ENCODE measurements at regions not wholly inside any gene's neighbourhood (a gene's known extent, or its start where the extent isn't known, plus 50 kb on each side); places are given as distances from the start of the nearest gene placed in this dataset.

DNA sequence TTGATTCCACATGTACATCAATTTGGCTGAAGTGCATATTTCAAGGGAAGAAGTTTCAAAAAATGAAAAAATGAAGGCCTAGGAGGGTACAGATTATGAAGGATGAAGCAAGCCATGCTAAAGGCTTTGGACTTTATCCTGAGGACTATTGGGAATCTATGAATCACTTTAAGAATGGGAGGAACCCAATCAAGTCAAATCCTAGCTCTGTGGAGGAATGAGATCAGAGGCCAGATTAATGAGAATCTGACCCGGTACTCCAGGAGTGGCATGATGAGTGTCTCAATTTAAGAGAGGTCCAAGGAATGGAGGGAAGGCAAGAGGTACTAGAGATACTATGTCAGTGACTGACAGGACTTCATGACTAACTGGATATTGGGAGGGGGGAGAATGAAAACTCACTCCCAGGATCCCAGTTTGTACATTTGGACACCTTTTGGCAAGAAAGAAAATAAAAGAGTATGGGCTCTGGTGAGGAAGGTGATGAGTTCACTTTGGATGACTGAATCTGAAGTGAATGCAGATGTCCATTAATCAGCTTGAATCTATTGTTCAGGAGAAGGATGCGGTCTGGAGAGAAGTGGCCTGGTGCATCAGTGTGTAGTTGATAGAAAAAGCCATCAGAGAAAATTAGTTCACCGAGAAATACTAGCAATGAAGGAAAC, 349.0 kb downstream of the EFNB2 start:
- WGBS, 2 experiments (ENCODE audit: extremely low coverage in 1 of 2, insufficient coverage in 1 of 2, insufficient read length in 1 of 2, insufficient replicate concordance in 2 of 2, low coverage in 1 of 2, low lambda C conversion rate in 2 of 2, missing lambda C conversion rate in 1 of 2), result 93% methylated on average over 3 of the region's 3 CpGs; no CpG with 5 or more reads in 1 of the 2 experiments
- no peak overlapping the region for H2BK120ac ChIP-seq (replicated peaks; ENCODE audit: low read depth, low read length)
- no peak overlapping the region for H4K5ac ChIP-seq (ENCODE audit: insufficient read length, low read depth, low read length)
- H3K79me1 ChIP-seq (ENCODE audit: low read depth, low read length), result no peaks in the 10 kb centered on the region
- H3K27ac ChIP-seq (ENCODE audit: low read depth, low read length), result no peak overlapping the region
- no peak overlapping the region for H4K91ac ChIP-seq (replicated peaks; ENCODE audit: insufficient read length, low read length)
- FAIRE-seq (no peak), DNase-seq (ENCODE audit: low read depth in 1 of 2, low spot score in 2 of 2) (no peak)
- H3K27me3 ChIP-seq (replicated peaks in 1 of 4; ENCODE audit: control insufficient read depth in 3 of 4, extremely low read depth in 1 of 4, insufficient read depth in 3 of 4, low read length in 3 of 4), result no peaks in the 10 kb centered on the region
- H3K18ac ChIP-seq (ENCODE audit: extremely low read depth, low read length), result no peak overlapping the region
- no peaks in the 10 kb centered on the region for H4K20me1 ChIP-seq (replicated peaks in 1 of 2; ENCODE audit: control insufficient read depth in 1 of 2, insufficient read depth in 2 of 2, low read length in 2 of 2)
- no peak overlapping the region for H2BK5ac ChIP-seq (ENCODE audit: low read depth, low read length)
- H4K8ac ChIP-seq (ENCODE audit: extremely low read depth, insufficient read depth, low read length), result no peak overlapping the region
- H2BK20ac ChIP-seq (ENCODE audit: low read length), result no peak overlapping the region
- no peak overlapping the region for H2AFZ ChIP-seq (ENCODE audit: low read length)
- no peak overlapping the region for H3K56ac ChIP-seq (replicated peaks; ENCODE audit: insufficient read length, low read depth, low read length)
- H3K23ac ChIP-seq (ENCODE audit: insufficient read length), result no peak overlapping the region
- H2BK12ac ChIP-seq (ENCODE audit: low read depth, low read length), result no peak overlapping the region
- ChIA-PET CTCF (ENCODE audit: partially characterized antibody) (no interaction called here), POLR2A (ENCODE audit: partially characterized antibody) (no interaction called here)
- no peaks in the 10 kb centered on the region for H3K36me3 ChIP-seq (ENCODE audit: control insufficient read depth in 2 of 4, insufficient read depth in 4 of 4, low read length in 3 of 4)
- H3K23me2 ChIP-seq (ENCODE audit: low read depth, low read length), result no peaks in the 10 kb centered on the region
- no peaks in the 10 kb centered on the region for H3K9me3 ChIP-seq (ENCODE audit: insufficient read depth in 2 of 2, low read depth in 1 of 2, low read length in 1 of 2)
- no peaks in the 10 kb centered on the region for H3K79me2 ChIP-seq (ENCODE audit: control insufficient read depth in 1 of 2, insufficient read depth in 2 of 2, low read length in 2 of 2)
- no peak overlapping the region for H3K4ac ChIP-seq (replicated peaks; ENCODE audit: insufficient read length, low read depth, low read length)
- H3K4me3 ChIP-seq (ENCODE audit: extremely low read depth in 1 of 4, insufficient read depth in 2 of 4, low read depth in 3 of 4, low read length in 4 of 4), result no peak overlapping the region
- no peak overlapping the region for H3K9ac ChIP-seq (replicated peaks in 1 of 4; ENCODE audit: extremely low read depth in 1 of 4, low read depth in 3 of 4, low read length in 3 of 4)
- H2AK5ac ChIP-seq (ENCODE audit: low read depth, low read length), result no peak overlapping the region
- no peaks in the 10 kb centered on the region for H3K4me1 ChIP-seq (replicated peaks in 1 of 4; ENCODE audit: control insufficient read depth in 3 of 4, insufficient read depth in 4 of 4, low read length in 3 of 4)
- H3K4me2 ChIP-seq (ENCODE audit: insufficient read depth in 1 of 2, low read depth in 2 of 2, low read length in 2 of 2), result no peak overlapping the region
- H2BK15ac ChIP-seq (ENCODE audit: low read length), result no peak overlapping the region
- H3K14ac ChIP-seq (ENCODE audit: insufficient read length), result no peak overlapping the region
- no peak for TF ChIP-seq ASH2L (IDR thresholded peaks at IDR 0.05; ENCODE audit: low read length)
- TF ChIP-seq, protein P1, sequence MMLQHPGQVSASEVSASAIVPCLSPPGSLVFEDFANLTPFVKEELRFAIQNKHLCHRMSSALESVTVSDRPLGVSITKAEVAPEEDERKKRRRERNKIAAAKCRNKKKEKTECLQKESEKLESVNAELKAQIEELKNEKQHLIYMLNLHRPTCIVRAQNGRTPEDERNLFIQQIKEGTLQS (IDR thresholded peaks at IDR 0.05; ENCODE audit: insufficient read depth, low read depth, low read length), result no peak
- no peak for TF ChIP-seq BRCA1 (IDR thresholded peaks at IDR 0.05; ENCODE audit: low read depth, low read length)
- TF ChIP-seq NANOG (IDR thresholded peaks at IDR 0.05; ENCODE audit: insufficient read depth, low read depth, low read length, poor library complexity, severe bottlenecking), result no peak
- TF ChIP-seq EP300 (IDR thresholded peaks at IDR 0.05; ENCODE audit: borderline replicate concordance in 1 of 2, low read depth in 2 of 2, low read length in 2 of 2), result no peak
- TF ChIP-seq GTF2F1 (IDR thresholded peaks at IDR 0.05; ENCODE audit: borderline replicate concordance, low read depth, low read length), result no peak
- no peak for TF ChIP-seq PHF8 (conservative IDR thresholded peaks at IDR 0.05; ENCODE audit: low read depth, low read length)
- TF ChIP-seq SP2 (IDR thresholded peaks at IDR 0.05; ENCODE audit: low read length), result no peak
- TF ChIP-seq EZH2 (IDR thresholded peaks at IDR 0.05; ENCODE audit: low read depth, low read length, severe bottlenecking), result no peak
- TF ChIP-seq RXRA (IDR thresholded peaks at IDR 0.05; ENCODE audit: insufficient read depth, low read depth, low read length), result no peak
- TF ChIP-seq SP1 (IDR thresholded peaks at IDR 0.05; ENCODE audit: low read depth, low read length), result no peak
- TF ChIP-seq CBX5 (IDR thresholded peaks at IDR 0.05; ENCODE audit: low read depth, low read length), result no peak
- TF ChIP-seq SUZ12 (IDR thresholded peaks at IDR 0.05; ENCODE audit: low read length), result no peak
- TF ChIP-seq RFX5 (IDR thresholded peaks at IDR 0.05; ENCODE audit: borderline replicate concordance, low read depth, low read length), result no peak
